WTC11 (cell line): ENCODE measurements at regions not wholly inside any gene's neighbourhood (a gene's known extent, or its start where the extent isn't known, plus 50 kb on each side); places are given as distances from the start of the nearest gene placed in this dataset.

ENCODE experiments used
- ATAC-seq: fragments of 200-7000 bp; cut with Tn5 transposase; 2 replicates; pipeline ENCODE4 v1.10.0; 2021; ENCODE audit warnings: mild to moderate bottlenecking, moderate library complexity
- CTCF ChIA-PET: fragments of 300-600 bp; sonication (Branson Sonifier 250); formaldehyde crosslinking; loops from one replicate; lab custom pipeline; 2021; ENCODE audit warnings: antibody characterized with exemption; lab: Charles Lee
- POLR2A ChIA-PET: fragments of 350-600 bp; sonication (Branson Sonifier 250); formaldehyde crosslinking; loops from one replicate; lab custom pipeline; 2021; ENCODE audit warnings: antibody characterized with exemption; lab: Charles Lee
- DNase-seq: peaks from one replicate; pipeline ENCODE4 v3.0.0; 2021; ENCODE audit warnings: low spot score
- H3K27ac Mint-ChIP-seq: 2 replicates; pipeline ENCODE4 v1.8.0; 2021; ENCODE audit warnings: mixed read lengths
- H3K27me3 Mint-ChIP-seq: 2 replicates; pipeline ENCODE4 v1.8.0; 2021; ENCODE audit warnings: low read depth, mild to moderate bottlenecking, moderate library complexity, mixed read lengths
- H3K36me3 Mint-ChIP-seq: 2 replicates; pipeline ENCODE4 v1.8.0; 2021; ENCODE audit warnings: mixed read lengths
- H3K4me1 Mint-ChIP-seq: 2 replicates; pipeline ENCODE4 v1.8.0; 2022; ENCODE audit warnings: mixed read lengths
- H3K4me3 Mint-ChIP-seq: 2 replicates; pipeline ENCODE4 v1.8.0; 2021; ENCODE audit warnings: mild to moderate bottlenecking, moderate library complexity, mixed read lengths
- H3K9me3 Mint-ChIP-seq: 2 replicates; pipeline ENCODE4 v1.8.0; 2021; ENCODE audit warnings: mixed read lengths
- FOXK1 ChIP-seq: sonication (generic); formaldehyde crosslinking; IDR thresholded peaks from 2 replicates; pipeline ENCODE4 v1.8.0; 2022; ENCODE audit warnings: mild to moderate bottlenecking, moderate library complexity, missing genetic modification reagents
- MYBL2 ChIP-seq: sonication (generic); formaldehyde crosslinking; IDR thresholded peaks from 2 replicates; pipeline ENCODE4 v1.8.1; 2023; ENCODE audit warnings: mild to moderate bottlenecking, moderate library complexity, missing genetic modification reagents
- NFATC4 ChIP-seq: fragments of 250-450 bp; sonication (Bioruptor Pico); IDR thresholded peaks from 2 replicates; pipeline ENCODE4 v1.9.0; 2021; ENCODE audit warnings: mild to moderate bottlenecking
- NFYB ChIP-seq: sonication (generic); formaldehyde crosslinking; conservative IDR thresholded peaks from 2 replicates; pipeline ENCODE4 v1.8.0; 2022; ENCODE audit warnings: low read depth, missing genetic modification reagents
- NR2C2 ChIP-seq: sonication (generic); formaldehyde crosslinking; IDR thresholded peaks from 2 replicates; pipeline ENCODE4 v1.8.0; 2022; ENCODE audit warnings: mild to moderate bottlenecking, missing genetic modification reagents
- SOX15 ChIP-seq: fragments of 250-450 bp; sonication (Bioruptor Pico); IDR thresholded peaks from 2 replicates; pipeline ENCODE4 v1.9.0; 2021; ENCODE audit warnings: mild to moderate bottlenecking
- TP53 ChIP-seq: sonication (generic); formaldehyde crosslinking; IDR thresholded peaks from 2 replicates; pipeline ENCODE4 v1.8.1; 2023; ENCODE audit warnings: mild to moderate bottlenecking, missing genetic modification reagents
- ZNF671 ChIP-seq: fragments of 250-450 bp; sonication (Bioruptor Pico); IDR thresholded peaks from 2 replicates; pipeline ENCODE4 v1.8.0; 2021; ENCODE audit warnings: mild to moderate bottlenecking
- TF ChIP-seq, protein P1 (sequence below): sonication (generic); formaldehyde crosslinking; IDR thresholded peaks from 2 replicates; pipeline ENCODE4 v1.8.1; 2023; ENCODE audit warnings: mild to moderate bottlenecking, missing genetic modification reagents, moderate library complexity
- TF ChIP-seq, protein P2 (sequence below): sonication (generic); formaldehyde crosslinking; IDR thresholded peaks from 2 replicates; pipeline ENCODE4 v1.8.1; 2022; ENCODE audit warnings: missing genetic modification reagents, borderline replicate concordance
- TF ChIP-seq, protein P3 (sequence below): sonication (generic); formaldehyde crosslinking; IDR thresholded peaks from 2 replicates; pipeline ENCODE4 v1.8.0; 2023; ENCODE audit warnings: missing genetic modification reagents, mild to moderate bottlenecking, borderline replicate concordance
- TF ChIP-seq, protein P4 (sequence below): sonication (generic); formaldehyde crosslinking; IDR thresholded peaks from 2 replicates; pipeline ENCODE4 v1.8.0; 2022; ENCODE audit warnings: mild to moderate bottlenecking, missing genetic modification reagents
- TF ChIP-seq, protein P5 (sequence below): sonication (generic); formaldehyde crosslinking; IDR thresholded peaks from 2 replicates; pipeline ENCODE4 v1.8.0; 2022; ENCODE audit warnings: missing genetic modification reagents
- TF ChIP-seq, protein P6 (sequence below): sonication (generic); formaldehyde crosslinking; IDR thresholded peaks from 2 replicates; pipeline ENCODE4 v1.8.1; 2023; ENCODE audit warnings: mild to moderate bottlenecking, moderate library complexity, missing genetic modification reagents
- TF ChIP-seq, protein P7 (sequence below): fragments of 250-450 bp; sonication (Bioruptor Pico); IDR thresholded peaks from 2 replicates; pipeline ENCODE4 v1.9.0; 2021; ENCODE audit warnings: mild to moderate bottlenecking, borderline replicate concordance
- TF ChIP-seq, protein P8 (sequence below): sonication (generic); formaldehyde crosslinking; IDR thresholded peaks from 2 replicates; pipeline ENCODE4 v1.8.1; 2023; ENCODE audit warnings: mild to moderate bottlenecking, missing genetic modification reagents
- TF ChIP-seq, protein P9 (sequence below): fragments of 250-450 bp; sonication (Bioruptor Pico); IDR thresholded peaks from 2 replicates; pipeline ENCODE4 v1.9.0; 2021; ENCODE audit warnings: mild to moderate bottlenecking

DNA sequence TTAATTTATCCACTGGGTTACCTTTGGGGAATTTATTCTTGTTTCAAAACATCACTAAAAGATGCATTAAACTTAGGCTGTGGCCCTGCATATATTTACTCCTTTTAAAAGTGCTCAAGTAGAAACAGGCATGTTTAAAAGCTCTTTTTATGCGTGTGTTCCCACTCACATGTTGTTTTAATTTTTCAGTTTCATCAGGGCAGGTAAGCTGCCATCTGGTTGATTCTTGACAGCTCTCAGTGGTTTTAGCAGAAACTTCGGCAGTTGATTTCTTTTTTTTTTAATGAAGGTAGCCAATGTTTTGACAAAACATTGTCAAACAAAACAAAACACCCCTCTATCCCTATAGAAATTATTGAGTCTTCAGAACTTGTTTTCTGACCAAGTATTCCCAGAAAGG lies 89.6 kb upstream of the LGR5 start:
- ChIA-PET POLR2A (no interaction called here), CTCF (no interaction called here)
- no peak for ATAC-seq
- Mint-ChIP-seq H3K36me3 (no peaks in the 10 kb centered on the region), H3K4me3 (no peak overlapping the region), H3K27ac (no peak overlapping the region), H3K4me1 (0 out of 2 replicates have a peak, but pooled peaks cover 4% of the 10 kb centered on the region), H3K27me3 (no peaks in the 10 kb centered on the region), H3K9me3 (peaks cover 10% of the 10 kb centered on the region)
- TF ChIP-seq FOXK1 = no peak
- TF ChIP-seq, protein P1, sequence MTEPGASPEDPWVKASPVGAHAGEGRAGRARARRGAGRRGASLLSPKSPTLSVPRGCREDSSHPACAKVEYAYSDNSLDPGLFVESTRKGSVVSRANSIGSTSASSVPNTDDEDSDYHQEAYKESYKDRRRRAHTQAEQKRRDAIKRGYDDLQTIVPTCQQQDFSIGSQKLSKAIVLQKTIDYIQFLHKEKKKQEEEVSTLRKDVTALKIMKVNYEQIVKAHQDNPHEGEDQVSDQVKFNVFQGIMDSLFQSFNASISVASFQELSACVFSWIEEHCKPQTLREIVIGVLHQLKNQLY (CRISPR knock-in tag) = no peak
- TF ChIP-seq NFATC4 = no peak
- TF ChIP-seq, protein P2, sequence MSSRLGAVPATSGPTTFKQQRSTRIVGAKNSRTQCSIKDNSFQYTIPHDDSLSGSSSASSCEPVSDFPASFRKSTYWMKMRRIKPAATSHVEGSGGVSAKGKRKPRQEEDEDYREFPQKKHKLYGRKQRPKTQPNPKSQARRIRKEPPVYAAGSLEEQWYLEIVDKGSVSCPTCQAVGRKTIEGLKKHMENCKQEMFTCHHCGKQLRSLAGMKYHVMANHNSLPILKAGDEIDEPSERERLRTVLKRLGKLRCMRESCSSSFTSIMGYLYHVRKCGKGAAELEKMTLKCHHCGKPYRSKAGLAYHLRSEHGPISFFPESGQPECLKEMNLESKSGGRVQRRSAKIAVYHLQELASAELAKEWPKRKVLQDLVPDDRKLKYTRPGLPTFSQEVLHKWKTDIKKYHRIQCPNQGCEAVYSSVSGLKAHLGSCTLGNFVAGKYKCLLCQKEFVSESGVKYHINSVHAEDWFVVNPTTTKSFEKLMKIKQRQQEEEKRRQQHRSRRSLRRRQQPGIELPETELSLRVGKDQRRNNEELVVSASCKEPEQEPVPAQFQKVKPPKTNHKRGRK (CRISPR knock-in tag) = no peak
- TF ChIP-seq, protein P3, sequence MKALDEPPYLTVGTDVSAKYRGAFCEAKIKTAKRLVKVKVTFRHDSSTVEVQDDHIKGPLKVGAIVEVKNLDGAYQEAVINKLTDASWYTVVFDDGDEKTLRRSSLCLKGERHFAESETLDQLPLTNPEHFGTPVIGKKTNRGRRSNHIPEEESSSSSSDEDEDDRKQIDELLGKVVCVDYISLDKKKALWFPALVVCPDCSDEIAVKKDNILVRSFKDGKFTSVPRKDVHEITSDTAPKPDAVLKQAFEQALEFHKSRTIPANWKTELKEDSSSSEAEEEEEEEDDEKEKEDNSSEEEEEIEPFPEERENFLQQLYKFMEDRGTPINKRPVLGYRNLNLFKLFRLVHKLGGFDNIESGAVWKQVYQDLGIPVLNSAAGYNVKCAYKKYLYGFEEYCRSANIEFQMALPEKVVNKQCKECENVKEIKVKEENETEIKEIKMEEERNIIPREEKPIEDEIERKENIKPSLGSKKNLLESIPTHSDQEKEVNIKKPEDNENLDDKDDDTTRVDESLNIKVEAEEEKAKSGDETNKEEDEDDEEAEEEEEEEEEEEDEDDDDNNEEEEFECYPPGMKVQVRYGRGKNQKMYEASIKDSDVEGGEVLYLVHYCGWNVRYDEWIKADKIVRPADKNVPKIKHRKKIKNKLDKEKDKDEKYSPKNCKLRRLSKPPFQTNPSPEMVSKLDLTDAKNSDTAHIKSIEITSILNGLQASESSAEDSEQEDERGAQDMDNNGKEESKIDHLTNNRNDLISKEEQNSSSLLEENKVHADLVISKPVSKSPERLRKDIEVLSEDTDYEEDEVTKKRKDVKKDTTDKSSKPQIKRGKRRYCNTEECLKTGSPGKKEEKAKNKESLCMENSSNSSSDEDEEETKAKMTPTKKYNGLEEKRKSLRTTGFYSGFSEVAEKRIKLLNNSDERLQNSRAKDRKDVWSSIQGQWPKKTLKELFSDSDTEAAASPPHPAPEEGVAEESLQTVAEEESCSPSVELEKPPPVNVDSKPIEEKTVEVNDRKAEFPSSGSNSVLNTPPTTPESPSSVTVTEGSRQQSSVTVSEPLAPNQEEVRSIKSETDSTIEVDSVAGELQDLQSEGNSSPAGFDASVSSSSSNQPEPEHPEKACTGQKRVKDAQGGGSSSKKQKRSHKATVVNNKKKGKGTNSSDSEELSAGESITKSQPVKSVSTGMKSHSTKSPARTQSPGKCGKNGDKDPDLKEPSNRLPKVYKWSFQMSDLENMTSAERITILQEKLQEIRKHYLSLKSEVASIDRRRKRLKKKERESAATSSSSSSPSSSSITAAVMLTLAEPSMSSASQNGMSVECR = no peak
- TF ChIP-seq, protein P4, sequence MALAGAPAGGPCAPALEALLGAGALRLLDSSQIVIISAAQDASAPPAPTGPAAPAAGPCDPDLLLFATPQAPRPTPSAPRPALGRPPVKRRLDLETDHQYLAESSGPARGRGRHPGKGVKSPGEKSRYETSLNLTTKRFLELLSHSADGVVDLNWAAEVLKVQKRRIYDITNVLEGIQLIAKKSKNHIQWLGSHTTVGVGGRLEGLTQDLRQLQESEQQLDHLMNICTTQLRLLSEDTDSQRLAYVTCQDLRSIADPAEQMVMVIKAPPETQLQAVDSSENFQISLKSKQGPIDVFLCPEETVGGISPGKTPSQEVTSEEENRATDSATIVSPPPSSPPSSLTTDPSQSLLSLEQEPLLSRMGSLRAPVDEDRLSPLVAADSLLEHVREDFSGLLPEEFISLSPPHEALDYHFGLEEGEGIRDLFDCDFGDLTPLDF (CRISPR knock-in tag) = no peak
- TF ChIP-seq, protein P5, sequence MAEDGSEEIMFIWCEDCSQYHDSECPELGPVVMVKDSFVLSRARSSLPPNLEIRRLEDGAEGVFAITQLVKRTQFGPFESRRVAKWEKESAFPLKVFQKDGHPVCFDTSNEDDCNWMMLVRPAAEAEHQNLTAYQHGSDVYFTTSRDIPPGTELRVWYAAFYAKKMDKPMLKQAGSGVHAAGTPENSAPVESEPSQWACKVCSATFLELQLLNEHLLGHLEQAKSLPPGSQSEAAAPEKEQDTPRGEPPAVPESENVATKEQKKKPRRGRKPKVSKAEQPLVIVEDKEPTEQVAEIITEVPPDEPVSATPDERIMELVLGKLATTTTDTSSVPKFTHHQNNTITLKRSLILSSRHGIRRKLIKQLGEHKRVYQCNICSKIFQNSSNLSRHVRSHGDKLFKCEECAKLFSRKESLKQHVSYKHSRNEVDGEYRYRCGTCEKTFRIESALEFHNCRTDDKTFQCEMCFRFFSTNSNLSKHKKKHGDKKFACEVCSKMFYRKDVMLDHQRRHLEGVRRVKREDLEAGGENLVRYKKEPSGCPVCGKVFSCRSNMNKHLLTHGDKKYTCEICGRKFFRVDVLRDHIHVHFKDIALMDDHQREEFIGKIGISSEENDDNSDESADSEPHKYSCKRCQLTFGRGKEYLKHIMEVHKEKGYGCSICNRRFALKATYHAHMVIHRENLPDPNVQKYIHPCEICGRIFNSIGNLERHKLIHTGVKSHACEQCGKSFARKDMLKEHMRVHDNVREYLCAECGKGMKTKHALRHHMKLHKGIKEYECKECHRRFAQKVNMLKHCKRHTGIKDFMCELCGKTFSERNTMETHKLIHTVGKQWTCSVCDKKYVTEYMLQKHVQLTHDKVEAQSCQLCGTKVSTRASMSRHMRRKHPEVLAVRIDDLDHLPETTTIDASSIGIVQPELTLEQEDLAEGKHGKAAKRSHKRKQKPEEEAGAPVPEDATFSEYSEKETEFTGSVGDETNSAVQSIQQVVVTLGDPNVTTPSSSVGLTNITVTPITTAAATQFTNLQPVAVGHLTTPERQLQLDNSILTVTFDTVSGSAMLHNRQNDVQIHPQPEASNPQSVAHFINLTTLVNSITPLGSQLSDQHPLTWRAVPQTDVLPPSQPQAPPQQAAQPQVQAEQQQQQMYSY = no peak
- TF ChIP-seq, protein P6, sequence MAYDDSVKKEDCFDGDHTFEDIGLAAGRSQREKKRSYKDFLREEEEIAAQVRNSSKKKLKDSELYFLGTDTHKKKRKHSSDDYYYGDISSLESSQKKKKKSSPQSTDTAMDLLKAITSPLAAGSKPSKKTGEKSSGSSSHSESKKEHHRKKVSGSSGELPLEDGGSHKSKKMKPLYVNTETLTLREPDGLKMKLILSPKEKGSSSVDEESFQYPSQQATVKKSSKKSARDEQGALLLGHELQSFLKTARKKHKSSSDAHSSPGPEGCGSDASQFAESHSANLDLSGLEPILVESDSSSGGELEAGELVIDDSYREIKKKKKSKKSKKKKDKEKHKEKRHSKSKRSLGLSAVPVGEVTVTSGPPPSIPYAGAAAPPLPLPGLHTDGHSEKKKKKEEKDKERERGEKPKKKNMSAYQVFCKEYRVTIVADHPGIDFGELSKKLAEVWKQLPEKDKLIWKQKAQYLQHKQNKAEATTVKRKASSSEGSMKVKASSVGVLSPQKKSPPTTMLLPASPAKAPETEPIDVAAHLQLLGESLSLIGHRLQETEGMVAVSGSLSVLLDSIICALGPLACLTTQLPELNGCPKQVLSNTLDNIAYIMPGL (CRISPR knock-in tag) = no peak
- TF ChIP-seq NFYB (CRISPR knock-in tag) = no peak
- TF ChIP-seq, protein P7, sequence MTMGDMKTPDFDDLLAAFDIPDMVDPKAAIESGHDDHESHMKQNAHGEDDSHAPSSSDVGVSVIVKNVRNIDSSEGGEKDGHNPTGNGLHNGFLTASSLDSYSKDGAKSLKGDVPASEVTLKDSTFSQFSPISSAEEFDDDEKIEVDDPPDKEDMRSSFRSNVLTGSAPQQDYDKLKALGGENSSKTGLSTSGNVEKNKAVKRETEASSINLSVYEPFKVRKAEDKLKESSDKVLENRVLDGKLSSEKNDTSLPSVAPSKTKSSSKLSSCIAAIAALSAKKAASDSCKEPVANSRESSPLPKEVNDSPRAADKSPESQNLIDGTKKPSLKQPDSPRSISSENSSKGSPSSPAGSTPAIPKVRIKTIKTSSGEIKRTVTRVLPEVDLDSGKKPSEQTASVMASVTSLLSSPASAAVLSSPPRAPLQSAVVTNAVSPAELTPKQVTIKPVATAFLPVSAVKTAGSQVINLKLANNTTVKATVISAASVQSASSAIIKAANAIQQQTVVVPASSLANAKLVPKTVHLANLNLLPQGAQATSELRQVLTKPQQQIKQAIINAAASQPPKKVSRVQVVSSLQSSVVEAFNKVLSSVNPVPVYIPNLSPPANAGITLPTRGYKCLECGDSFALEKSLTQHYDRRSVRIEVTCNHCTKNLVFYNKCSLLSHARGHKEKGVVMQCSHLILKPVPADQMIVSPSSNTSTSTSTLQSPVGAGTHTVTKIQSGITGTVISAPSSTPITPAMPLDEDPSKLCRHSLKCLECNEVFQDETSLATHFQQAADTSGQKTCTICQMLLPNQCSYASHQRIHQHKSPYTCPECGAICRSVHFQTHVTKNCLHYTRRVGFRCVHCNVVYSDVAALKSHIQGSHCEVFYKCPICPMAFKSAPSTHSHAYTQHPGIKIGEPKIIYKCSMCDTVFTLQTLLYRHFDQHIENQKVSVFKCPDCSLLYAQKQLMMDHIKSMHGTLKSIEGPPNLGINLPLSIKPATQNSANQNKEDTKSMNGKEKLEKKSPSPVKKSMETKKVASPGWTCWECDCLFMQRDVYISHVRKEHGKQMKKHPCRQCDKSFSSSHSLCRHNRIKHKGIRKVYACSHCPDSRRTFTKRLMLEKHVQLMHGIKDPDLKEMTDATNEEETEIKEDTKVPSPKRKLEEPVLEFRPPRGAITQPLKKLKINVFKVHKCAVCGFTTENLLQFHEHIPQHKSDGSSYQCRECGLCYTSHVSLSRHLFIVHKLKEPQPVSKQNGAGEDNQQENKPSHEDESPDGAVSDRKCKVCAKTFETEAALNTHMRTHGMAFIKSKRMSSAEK (CRISPR knock-in tag) = no peak
- TF ChIP-seq, protein P8, sequence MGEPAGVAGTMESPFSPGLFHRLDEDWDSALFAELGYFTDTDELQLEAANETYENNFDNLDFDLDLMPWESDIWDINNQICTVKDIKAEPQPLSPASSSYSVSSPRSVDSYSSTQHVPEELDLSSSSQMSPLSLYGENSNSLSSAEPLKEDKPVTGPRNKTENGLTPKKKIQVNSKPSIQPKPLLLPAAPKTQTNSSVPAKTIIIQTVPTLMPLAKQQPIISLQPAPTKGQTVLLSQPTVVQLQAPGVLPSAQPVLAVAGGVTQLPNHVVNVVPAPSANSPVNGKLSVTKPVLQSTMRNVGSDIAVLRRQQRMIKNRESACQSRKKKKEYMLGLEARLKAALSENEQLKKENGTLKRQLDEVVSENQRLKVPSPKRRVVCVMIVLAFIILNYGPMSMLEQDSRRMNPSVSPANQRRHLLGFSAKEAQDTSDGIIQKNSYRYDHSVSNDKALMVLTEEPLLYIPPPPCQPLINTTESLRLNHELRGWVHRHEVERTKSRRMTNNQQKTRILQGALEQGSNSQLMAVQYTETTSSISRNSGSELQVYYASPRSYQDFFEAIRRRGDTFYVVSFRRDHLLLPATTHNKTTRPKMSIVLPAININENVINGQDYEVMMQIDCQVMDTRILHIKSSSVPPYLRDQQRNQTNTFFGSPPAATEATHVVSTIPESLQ (CRISPR knock-in tag) = no peak
- TF ChIP-seq, protein P9, sequence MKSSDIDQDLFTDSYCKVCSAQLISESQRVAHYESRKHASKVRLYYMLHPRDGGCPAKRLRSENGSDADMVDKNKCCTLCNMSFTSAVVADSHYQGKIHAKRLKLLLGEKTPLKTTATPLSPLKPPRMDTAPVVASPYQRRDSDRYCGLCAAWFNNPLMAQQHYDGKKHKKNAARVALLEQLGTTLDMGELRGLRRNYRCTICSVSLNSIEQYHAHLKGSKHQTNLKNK = no peak
- no peak for TF ChIP-seq SOX15 (CRISPR knock-in tag)
- TF ChIP-seq MYBL2 (CRISPR knock-in tag) = no peak
- TF ChIP-seq NR2C2 = no peak
- no peak for TF ChIP-seq ZNF671 (CRISPR knock-in tag)
- TF ChIP-seq TP53 = no peak
- DNase-seq = no peak
